ENCODE measurements at regions not wholly inside any gene's neighbourhood (a gene's known extent, or its start where the extent isn't known, plus 50 kb on each side); places are given as distances from the start of the nearest gene placed in this dataset.
"Not testable (repeated sequence)": the region's sequence is repeated elsewhere in the genome, so short reads cannot be mapped to it uniquely, and the experiment has no call there.

DNA sequence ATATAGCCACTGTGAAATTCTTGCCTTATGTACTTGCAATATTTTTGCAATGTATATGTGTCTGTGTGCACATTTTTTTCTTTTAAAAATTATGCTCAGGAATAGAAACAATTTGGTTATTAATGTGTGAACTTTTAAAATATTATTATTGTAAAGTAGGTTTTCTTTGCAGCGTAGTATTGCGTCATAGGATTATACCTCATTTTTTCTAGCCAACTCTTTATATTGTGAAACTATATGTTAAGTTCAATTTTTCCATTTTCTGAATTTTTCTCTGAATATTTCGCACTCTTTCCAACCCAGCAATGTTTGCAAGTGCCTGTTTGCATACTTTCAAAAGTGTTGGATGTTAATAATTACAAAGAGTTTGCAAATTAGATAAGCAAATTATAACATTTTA lies 471.6 kb upstream of the LMO3 start:
- DNase-seq, result no peak

DNA sequence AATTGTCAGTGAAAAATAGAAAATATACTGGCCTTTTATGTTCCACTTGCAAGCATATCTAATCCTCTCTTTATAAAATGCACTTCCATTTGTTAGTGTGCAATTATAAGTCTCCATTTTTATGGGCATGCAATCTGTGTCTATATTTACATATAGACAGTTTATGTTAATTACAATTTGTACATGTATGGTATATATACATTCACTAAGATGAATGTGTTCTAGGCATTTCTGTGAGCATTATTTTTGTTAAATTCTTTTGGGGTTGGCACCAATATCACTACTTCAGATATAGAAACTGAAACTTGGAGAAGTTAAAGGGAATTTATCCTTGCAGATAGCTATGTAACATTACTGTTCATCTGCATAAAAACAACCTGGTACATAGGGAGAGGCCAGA lies 470.8 kb upstream of the LMO3 start:
- no peak for DNase-seq

GRCh38 chr12:17076028-17076744 lies 470.2 kb upstream of the LMO3 start:
- peak; percentile 80 for DNase-seq

DNA sequence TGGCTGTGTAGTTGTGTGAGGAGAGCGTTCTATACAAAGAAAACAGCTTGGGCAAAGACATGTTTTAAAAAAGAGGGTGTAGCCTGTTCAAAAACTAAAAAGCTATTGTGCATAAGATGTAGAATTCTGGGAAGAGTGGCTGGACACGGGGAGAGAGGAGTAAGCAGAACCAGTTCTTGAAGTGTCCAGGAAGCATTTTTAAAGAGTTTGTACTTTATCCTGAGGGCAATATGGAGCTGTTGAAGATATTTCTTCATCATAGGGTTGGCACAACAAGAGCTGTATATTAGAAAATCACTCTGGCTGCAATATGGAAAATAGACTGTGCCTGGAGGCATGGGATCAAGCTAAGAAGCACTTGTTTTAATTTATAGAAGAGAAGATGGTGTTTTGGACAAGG lies 458.9 kb upstream of the LMO3 start:
- DNase-seq, result no peak

GRCh38 chr12:17062267-17063036 lies 456.5 kb upstream of the LMO3 start:
- peak; percentile 91 for DNase-seq

- DNase-seq, result no peak
Measured at GRCh38 chr12:17060260-17060659, 454.3 kb upstream of the LMO3 start.

DNA sequence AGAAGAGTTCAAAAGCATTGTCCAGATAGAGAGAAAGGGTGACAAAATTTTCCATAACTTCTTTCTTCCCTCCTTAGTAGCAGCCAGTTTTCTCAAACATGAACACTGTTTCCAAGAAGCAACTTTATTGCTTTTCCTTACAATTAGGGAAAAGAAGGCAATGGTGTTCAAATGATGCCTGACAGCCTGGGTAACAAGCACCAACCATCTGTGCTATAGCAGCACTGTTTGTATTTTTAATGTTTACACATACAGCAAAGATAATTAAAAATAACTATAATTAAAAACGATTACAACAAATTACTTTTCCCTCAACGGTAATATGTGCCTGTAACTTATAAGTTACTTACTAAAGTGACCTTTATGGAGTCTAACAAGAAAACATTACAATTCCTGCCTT lies 450.6 kb upstream of the LMO3 start:
- DNase-seq, result no peak

- DNase-seq, result no peak
Measured at GRCh38 chr12:17038923-17039322, 433.0 kb upstream of the LMO3 start.

GRCh38 chr12:17035372-17035771 lies 429.4 kb upstream of the LMO3 start:
- DNase-seq, result no peak

GRCh38 chr12:17030338-17030737 lies 424.4 kb upstream of the LMO3 start:
- no peak for DNase-seq

DNA sequence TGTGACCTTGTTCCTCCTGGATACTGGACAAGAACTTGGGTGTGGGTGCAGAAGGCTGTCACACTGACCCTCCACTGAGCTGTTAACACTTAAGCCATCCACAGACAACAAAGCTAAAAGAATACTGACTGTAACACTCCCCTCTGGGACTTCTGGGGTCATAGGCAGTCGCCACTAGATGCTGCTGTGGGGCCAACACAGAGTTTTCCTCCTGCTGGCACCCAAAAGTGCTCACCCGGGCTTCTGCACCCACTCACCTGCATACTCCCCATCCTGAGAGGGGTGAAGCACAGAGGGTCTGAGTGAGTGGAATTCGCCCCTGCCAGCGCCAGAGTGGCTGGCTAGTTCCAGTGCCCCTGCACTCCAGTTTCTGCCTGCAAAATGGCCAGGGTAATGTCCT lies 422.4 kb upstream of the LMO3 start:
- DNase-seq, result peak; percentile 8

- not testable (repeated sequence) for DNase-seq
Measured at GRCh38 chr12:17025424-17025823, 419.5 kb upstream of the LMO3 start.

- DNase-seq, result no peak
Measured at GRCh38 chr12:17020765-17021164, 414.8 kb upstream of the LMO3 start.

GRCh38 chr12:17017402-17017801 lies 411.4 kb upstream of the LMO3 start:
- DNase-seq, result no peak

GRCh38 chr12:17016116-17016864 lies 410.3 kb upstream of the LMO3 start:
- DNase-seq, result no peak

- no peak for DNase-seq
Measured at GRCh38 chr12:17015501-17015900, 409.5 kb upstream of the LMO3 start.

- not testable (repeated sequence) for DNase-seq
Measured at GRCh38 chr12:17007442-17008040, 401.6 kb upstream of the LMO3 start.

DNA sequence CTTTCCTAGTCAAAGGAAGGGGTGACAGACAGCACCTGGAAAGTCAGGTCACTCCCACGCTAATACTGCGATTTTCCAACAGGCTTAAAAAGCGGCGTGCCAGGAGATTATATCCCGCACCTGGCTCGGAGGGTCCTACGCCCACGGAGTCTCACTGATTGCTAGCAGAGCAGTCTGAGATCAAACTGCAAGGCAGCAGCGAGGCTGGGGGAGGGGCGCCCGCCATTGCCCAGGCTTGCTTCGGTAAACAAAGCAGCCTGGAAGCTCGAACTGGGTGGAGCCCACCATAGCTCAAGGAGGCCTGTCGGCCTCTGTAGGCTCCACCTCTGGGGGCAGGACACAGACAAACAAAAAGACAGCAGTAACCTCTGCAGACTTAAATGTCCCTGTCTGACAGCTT lies 392.6 kb upstream of the LMO3 start:
- DNase-seq, result not testable (repeated sequence)

DNA sequence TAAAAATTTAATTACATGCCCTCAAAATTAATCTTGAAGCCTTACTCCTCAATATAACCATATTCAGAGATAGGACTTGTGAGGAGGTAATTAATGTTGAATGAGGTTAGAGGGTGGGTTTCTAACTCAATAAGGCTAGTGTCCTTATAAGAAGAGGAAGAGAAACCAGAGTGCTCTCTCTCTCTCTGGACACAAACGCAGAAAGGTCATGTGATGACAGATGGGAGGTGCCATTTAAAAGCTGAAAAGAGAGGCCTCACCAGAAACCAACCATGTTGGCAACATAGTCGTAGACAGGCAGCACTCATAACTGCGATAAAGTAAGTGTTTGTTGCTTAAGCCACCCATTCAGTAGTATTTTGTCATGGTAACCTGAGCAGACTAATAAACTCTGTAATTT lies 378.5 kb upstream of the LMO3 start:
- no peak for DNase-seq

GRCh38 chr12:16972923-16973770 lies 367.2 kb upstream of the LMO3 start:
- DNase-seq, result no peak

GRCh38 chr12:16962889-16963288 lies 356.9 kb upstream of the LMO3 start:
- no peak for DNase-seq

DNA sequence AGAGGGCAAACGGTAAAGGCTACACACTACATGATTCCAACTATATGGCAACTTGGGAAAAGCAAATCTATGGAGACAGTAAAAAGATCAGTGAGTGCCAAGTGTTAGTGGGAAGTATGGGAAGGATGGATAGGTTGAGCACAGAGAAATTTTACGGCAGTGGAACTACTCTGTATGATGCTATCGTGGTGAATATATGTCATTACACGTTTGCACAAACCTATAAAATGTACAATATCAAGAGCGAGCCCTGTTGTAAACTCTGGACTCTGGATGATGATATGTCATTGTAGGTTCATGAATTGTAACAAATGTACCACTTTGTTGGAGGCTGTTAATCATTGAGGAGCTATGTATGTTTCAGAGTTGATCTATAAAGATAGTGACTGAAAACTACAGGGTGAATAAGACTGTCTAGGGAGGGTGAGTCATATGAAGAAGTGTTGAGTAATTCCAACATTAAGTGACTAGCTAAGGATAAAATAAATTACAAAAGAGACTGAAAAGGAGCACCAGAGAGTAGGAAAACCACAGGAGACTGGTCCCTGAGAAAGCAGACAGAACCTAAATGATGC lies 349.2 kb upstream of the LMO3 start:
- DNase-seq, result no peak

Data from NCI-H1092 treated with DMSO at 0.1 percent for 48 hours (cell line).